ENCODE measurements at regions not wholly inside any gene's neighbourhood (a gene's known extent, or its start where the extent isn't known, plus 50 kb on each side); places are given as distances from the start of the nearest gene placed in this dataset.
A peak's percentile ranks its signal among the peaks of the same experiment; 100 is the strongest.

- no peaks in the 10 kb centered on the region for H3K9me1 ChIP-seq (ENCODE audit: control insufficient read depth, insufficient read depth, low read length)
- 0 out of 3 replicates have a peak overlapping the region, but pooled peaks have one; percentile 10 for H3K27ac ChIP-seq (ENCODE audit: extremely low read depth, low read depth, low read length)
- no peak for DNase-seq (ENCODE audit: extremely low read depth in 1 of 4, low spot score in 3 of 4)
- H3K36me3 ChIP-seq (ENCODE audit: control insufficient read depth, insufficient read depth, low read length) = no peaks in the 10 kb centered on the region
- no TSS peak for BruUV-seq (replicated peaks)
- ChIA-PET CTCF (ENCODE audit: low intra/inter-chr PET ratio) (no interaction called here), POLR2A (no interaction called here)
- ATAC-seq = peak; percentile 29
- intact Hi-C loops (cut with micrococcal nuclease) = no loop called here
- in situ Hi-C loops (cut with MboI) = no loop called here
- H3K4me2 ChIP-seq (ENCODE audit: insufficient read depth, low read length) = no peak overlapping the region; the same call in 1 of the 2 replicates
- no peaks in the 10 kb centered on the region for H3K9me3 ChIP-seq (replicated peaks; ENCODE audit: control insufficient read depth, insufficient read depth, low read depth, low read length)
- no peaks in the 10 kb centered on the region for H3K79me2 ChIP-seq (ENCODE audit: control insufficient read depth, insufficient read depth, low read length)
- no peaks in the 10 kb centered on the region for H3K4me1 ChIP-seq (replicated peaks in 1 of 2; ENCODE audit: control insufficient read depth in 2 of 2, insufficient read depth in 2 of 2, low read length in 2 of 2)
- H2AFZ ChIP-seq (ENCODE audit: low read depth, low read length) = peak overlapping the region; percentile 35; the same call in 1 of the 2 replicates
- H3K27me3 ChIP-seq (ENCODE audit: control insufficient read depth in 2 of 2, insufficient read depth in 2 of 2, low read length in 2 of 2) = no peaks in the 10 kb centered on the region
- H3K4me3 ChIP-seq = no peak overlapping the region
- TF ChIP-seq MXI1 (IDR thresholded peaks at IDR 0.05; ENCODE audit: low read depth, low read length) = no peak
- peak; percentile 77 to 81 for TF ChIP-seq NRF1 (conservative IDR thresholded peaks at IDR 0.05 in 1 of 2, IDR thresholded peaks at IDR 0.05 in 1 of 2)
- FAIRE-seq = no peak
- 45% methylated on average over 9 of the region's 9 CpGs for WGBS (ENCODE audit: insufficient coverage, low coverage, missing lambda C conversion rate)
- H4K20me1 ChIP-seq (replicated peaks; ENCODE audit: control insufficient read depth, insufficient read depth, low read length) = no peaks in the 10 kb centered on the region
- no peak overlapping the region for H3K9ac ChIP-seq (ENCODE audit: insufficient read depth in 1 of 2, low read depth in 2 of 2, low read length in 2 of 2)
Measured at GRCh38 chr2:184187421-184187971, 410.8 kb upstream of the ZNF804A start.

GRCh38 chr2:184190725-184191124 is 407.6 kb upstream of the ZNF804A start:
- Histone ChIP-seq H3K27ac (ENCODE audit: extremely low read depth, low read depth, low read length) (no peak overlapping the region), H3K79me2 (ENCODE audit: control insufficient read depth, insufficient read depth, low read length) (peaks cover 2% of the 10 kb centered on the region; the same call in 1 of the 3 replicates), H3K9ac (ENCODE audit: insufficient read depth in 1 of 2, low read depth in 2 of 2, low read length in 2 of 2) (peak overlapping the region in 1 of 2 experiments; percentile 46; a peak in 2 of 4 replicates), H3K4me3 (no peak overlapping the region), H3K4me2 (ENCODE audit: insufficient read depth, low read length) (peak overlapping the region; percentile 17; the same call in 1 of the 2 replicates), H3K27me3 (ENCODE audit: control insufficient read depth in 2 of 2, insufficient read depth in 2 of 2, low read length in 2 of 2) (no peaks in the 10 kb centered on the region), H3K4me1 (replicated peaks in 1 of 2; ENCODE audit: control insufficient read depth in 2 of 2, insufficient read depth in 2 of 2, low read length in 2 of 2) (no peaks in the 10 kb centered on the region), H3K36me3 (ENCODE audit: control insufficient read depth, insufficient read depth, low read length) (no peaks in the 10 kb centered on the region), H2AFZ (ENCODE audit: low read depth, low read length) (no peak overlapping the region), H3K9me3 (replicated peaks; ENCODE audit: control insufficient read depth, insufficient read depth, low read depth, low read length) (no peaks in the 10 kb centered on the region), H4K20me1 (replicated peaks; ENCODE audit: control insufficient read depth, insufficient read depth, low read length) (no peaks in the 10 kb centered on the region), H3K9me1 (ENCODE audit: control insufficient read depth, insufficient read depth, low read length) (no peaks in the 10 kb centered on the region)
- POLR2A ChIA-PET = no interaction called here
- CTCF ChIA-PET (ENCODE audit: low intra/inter-chr PET ratio) = no interaction called here
- BruUV-seq (replicated peaks) = TSS peak; percentile 63
- ATAC-seq (peak; percentile 66), DNase-seq (ENCODE audit: extremely low read depth in 1 of 4, low spot score in 3 of 4) (no peak), FAIRE-seq (peak; percentile 29)
- 13% methylated on average over 3 of the region's 3 CpGs for WGBS (ENCODE audit: insufficient coverage, low coverage, missing lambda C conversion rate)
- in situ Hi-C loops (cut with MboI) (no loop called here), intact Hi-C loops (cut with micrococcal nuclease) (no loop called here)
- TF ChIP-seq FOXM1 (IDR thresholded peaks at IDR 0.05; ENCODE audit: low read depth) (no peak), FOXM1 (CRISPR knock-in tag; IDR thresholded peaks at IDR 0.05; ENCODE audit: low read depth) (no peak), DNMT1 (IDR thresholded peaks at IDR 0.05) (no peak), DMBX1 (CRISPR knock-in tag; IDR thresholded peaks at IDR 0.05; ENCODE audit: borderline replicate concordance) (no peak), IRF9 (tag; IDR thresholded peaks at IDR 0.05) (no peak), PHB (CRISPR knock-in tag; IDR thresholded peaks at IDR 0.05) (no peak), ARID4B (CRISPR knock-in tag; IDR thresholded peaks at IDR 0.05) (no peak), BMI1 (IDR thresholded peaks at IDR 0.05; ENCODE audit: low read length) (no peak), ZBTB8A (IDR thresholded peaks at IDR 0.05; ENCODE audit: partially characterized antibody) (no peak), MCM7 (IDR thresholded peaks at IDR 0.05) (no peak)
